Right lobe of liver (tissue), 4 donors: ENCODE measurements at regions not wholly inside any gene's neighbourhood (a gene's known extent, or its start where the extent isn't known, plus 50 kb on each side); places are given as distances from the start of the nearest gene placed in this dataset.

Source experiments
- POLR2A ChIP-seq: fragments of 450-650 bp; IDR thresholded peaks from one replicate; pipeline ENCODE4 v1.6.1; 2017; ENCODE audit warnings: antibody characterized with exemption, mild to moderate bottlenecking
- TF ChIP-seq, protein P1 (sequence below), 4 donors: fragments of 200-600 bp in 3 of 4; fragments of 450-650 bp in 1 of 4; IDR thresholded peaks; one replicate each; pipeline versions ENCODE4 v1.5.1 to v1.8.0; 2016 to 2022; ENCODE audit warnings: antibody characterized with exemption in 4 of 4, mild to moderate bottlenecking in 2 of 4
- donor health status: DM: no; HTN: no; CAD: no.
- donor health status: DM: no; HTN: no; CAD: no.
- donor health status: DM: no; HTN: yes; CAD: no.

DNA sequence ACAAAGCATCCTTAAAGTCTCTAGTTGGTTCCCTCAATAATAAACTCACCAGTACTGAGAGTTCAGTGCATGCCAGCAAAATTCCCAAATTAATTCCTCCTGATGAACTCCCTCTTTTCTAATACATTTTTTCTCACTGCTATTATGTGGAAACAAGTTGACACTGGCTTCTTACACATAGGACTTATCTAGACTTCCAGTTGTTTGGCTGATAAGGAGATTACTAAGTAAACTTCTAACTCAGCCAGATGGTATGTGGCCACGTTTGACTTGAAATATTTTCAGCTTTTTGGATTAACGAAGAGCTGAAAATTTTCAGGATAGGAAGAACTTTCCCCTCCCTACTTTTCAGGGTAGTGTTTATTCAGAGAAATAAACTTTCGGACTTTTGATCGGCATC, 1154.2 kb upstream of the TENM4 start:
- TF ChIP-seq, protein P1, sequence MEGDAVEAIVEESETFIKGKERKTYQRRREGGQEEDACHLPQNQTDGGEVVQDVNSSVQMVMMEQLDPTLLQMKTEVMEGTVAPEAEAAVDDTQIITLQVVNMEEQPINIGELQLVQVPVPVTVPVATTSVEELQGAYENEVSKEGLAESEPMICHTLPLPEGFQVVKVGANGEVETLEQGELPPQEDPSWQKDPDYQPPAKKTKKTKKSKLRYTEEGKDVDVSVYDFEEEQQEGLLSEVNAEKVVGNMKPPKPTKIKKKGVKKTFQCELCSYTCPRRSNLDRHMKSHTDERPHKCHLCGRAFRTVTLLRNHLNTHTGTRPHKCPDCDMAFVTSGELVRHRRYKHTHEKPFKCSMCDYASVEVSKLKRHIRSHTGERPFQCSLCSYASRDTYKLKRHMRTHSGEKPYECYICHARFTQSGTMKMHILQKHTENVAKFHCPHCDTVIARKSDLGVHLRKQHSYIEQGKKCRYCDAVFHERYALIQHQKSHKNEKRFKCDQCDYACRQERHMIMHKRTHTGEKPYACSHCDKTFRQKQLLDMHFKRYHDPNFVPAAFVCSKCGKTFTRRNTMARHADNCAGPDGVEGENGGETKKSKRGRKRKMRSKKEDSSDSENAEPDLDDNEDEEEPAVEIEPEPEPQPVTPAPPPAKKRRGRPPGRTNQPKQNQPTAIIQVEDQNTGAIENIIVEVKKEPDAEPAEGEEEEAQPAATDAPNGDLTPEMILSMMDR (IDR thresholded peaks at IDR 0.05) = no peak
- TF ChIP-seq POLR2A = no peak
